Peyer's patch (tissue), 4 donors: ENCODE measurements at regions not wholly inside any gene's neighbourhood (a gene's known extent, or its start where the extent isn't known, plus 50 kb on each side); places are given as distances from the start of the nearest gene placed in this dataset.

Experiments
- DNase-seq, 3 donors: peaks; one replicate each; pipeline ENCODE4 v3.0.0-alpha.2; 2017 to 2019
- H3K27ac ChIP-seq, 4 donors: fragments of 200-600 bp; sonication (generic); one replicate each; pipeline ENCODE4 v1.5.1; 2016 to 2019
- H3K27me3 ChIP-seq, 2 donors: fragments of 200-600 bp; sonication (generic); one replicate each; pipeline ENCODE4 v1.5.1; 2019
- H3K36me3 ChIP-seq, 3 donors: fragments of 200-600 bp; sonication (generic); one replicate each; pipeline ENCODE4 v1.5.1; 2016 to 2019
- H3K4me1 ChIP-seq, 4 donors: fragments of 200-600 bp; sonication (generic); one replicate each; pipeline ENCODE4 v1.5.1; 2016 to 2019
- H3K4me3 ChIP-seq, 4 donors: fragments of 200-600 bp; sonication (generic); 1 replicate in 3 of 4; 2 replicates in 1 of 4; pipeline ENCODE4 v1.5.1; 2016 to 2019; ENCODE audit warnings: mild to moderate bottlenecking in 1 of 4
- H3K9me3 ChIP-seq, 4 donors: fragments of 200-600 bp; sonication (generic); one replicate each; pipeline ENCODE4 v1.5.1; 2016 to 2019; ENCODE audit warnings: mild to moderate bottlenecking in 1 of 4
- POLR2A ChIP-seq, 2 donors: fragments of 450-650 bp; IDR thresholded peaks; one replicate each; pipeline ENCODE4 v1.5.1; 2017; ENCODE audit warnings: antibody characterized with exemption in 2 of 2, mild to moderate bottlenecking in 2 of 2, moderate library complexity in 2 of 2
- TF ChIP-seq, protein P1 (sequence below), 6 experiments: fragments of 450-650 bp in 4 of 6; fragments of 200-600 bp in 2 of 6; sonication (generic) in 1 of 6; IDR thresholded peaks; one replicate each; pipeline ENCODE4 v1.5.1; 2017 to 2019; ENCODE audit warnings: antibody characterized with exemption in 6 of 6, mild to moderate bottlenecking in 3 of 6, moderate library complexity in 1 of 6

DNA sequence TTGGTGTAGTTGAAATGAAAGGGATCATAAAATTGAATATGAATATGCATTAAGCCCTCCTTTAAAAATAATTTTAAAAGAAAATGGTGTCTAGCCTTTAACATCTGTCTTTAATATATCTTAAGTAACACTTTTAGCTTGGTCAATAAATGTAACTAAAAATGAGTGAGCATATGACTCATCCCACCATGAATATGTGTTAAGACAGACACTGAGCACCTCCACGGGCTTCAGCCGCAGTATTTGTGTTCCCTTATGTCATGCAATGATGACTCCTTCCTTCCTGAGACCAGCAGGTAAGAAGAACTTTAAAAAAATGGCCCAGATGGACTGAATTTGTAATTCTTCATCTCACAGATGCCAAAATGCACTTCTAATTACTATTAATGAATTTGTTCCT is 563.2 kb downstream of the NR2F1-AS1 start:
- no peak for DNase-seq
- Histone ChIP-seq H3K27ac (no peak overlapping the region), H3K36me3 (no peaks in the 10 kb centered on the region), H3K27me3 (no peaks in the 10 kb centered on the region), H3K4me1 (no peaks in the 10 kb centered on the region), H3K9me3 (no peaks in the 10 kb centered on the region), H3K4me3 (no peak overlapping the region)
- TF ChIP-seq, protein P1, sequence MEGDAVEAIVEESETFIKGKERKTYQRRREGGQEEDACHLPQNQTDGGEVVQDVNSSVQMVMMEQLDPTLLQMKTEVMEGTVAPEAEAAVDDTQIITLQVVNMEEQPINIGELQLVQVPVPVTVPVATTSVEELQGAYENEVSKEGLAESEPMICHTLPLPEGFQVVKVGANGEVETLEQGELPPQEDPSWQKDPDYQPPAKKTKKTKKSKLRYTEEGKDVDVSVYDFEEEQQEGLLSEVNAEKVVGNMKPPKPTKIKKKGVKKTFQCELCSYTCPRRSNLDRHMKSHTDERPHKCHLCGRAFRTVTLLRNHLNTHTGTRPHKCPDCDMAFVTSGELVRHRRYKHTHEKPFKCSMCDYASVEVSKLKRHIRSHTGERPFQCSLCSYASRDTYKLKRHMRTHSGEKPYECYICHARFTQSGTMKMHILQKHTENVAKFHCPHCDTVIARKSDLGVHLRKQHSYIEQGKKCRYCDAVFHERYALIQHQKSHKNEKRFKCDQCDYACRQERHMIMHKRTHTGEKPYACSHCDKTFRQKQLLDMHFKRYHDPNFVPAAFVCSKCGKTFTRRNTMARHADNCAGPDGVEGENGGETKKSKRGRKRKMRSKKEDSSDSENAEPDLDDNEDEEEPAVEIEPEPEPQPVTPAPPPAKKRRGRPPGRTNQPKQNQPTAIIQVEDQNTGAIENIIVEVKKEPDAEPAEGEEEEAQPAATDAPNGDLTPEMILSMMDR (IDR thresholded peaks at IDR 0.05) = no peak
- TF ChIP-seq POLR2A (IDR thresholded peaks at IDR 0.05) = no peak

DNA sequence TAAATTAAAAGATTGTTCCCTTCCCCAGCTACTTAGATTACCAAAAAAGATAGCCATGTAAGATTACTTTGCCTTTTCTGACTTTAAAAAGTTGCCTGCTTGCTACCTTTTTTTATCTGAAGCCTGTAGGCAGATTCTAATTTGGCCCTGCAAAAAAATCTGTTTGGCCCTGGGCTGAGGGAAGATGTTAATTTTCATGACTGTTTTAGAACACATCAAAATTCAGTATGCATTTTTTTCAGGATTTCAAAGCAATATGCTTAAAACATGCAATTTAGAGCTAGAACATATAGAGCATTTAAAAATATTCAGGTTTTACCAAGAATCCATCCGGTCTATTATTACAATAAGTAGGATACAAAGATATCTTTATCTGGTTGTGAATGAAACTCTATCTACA is 563.6 kb downstream of the NR2F1-AS1 start:
- H3K36me3 ChIP-seq = no peaks in the 10 kb centered on the region
- TF ChIP-seq POLR2A (IDR thresholded peaks at IDR 0.05) = no peak
- TF ChIP-seq, protein P1 (IDR thresholded peaks at IDR 0.05) = no peak
- H3K4me1 ChIP-seq = no peaks in the 10 kb centered on the region
- no peak for DNase-seq
- H3K27me3 ChIP-seq = no peaks in the 10 kb centered on the region
- H3K4me3 ChIP-seq = no peak overlapping the region
- no peak overlapping the region for H3K27ac ChIP-seq
- H3K9me3 ChIP-seq = no peaks in the 10 kb centered on the region

- TF ChIP-seq POLR2A (IDR thresholded peaks at IDR 0.05) = no peak
- TF ChIP-seq, protein P1 (IDR thresholded peaks at IDR 0.05) = no peak
- Histone ChIP-seq H3K4me1 (no peaks in the 10 kb centered on the region), H3K27ac (no peak overlapping the region), H3K9me3 (no peaks in the 10 kb centered on the region), H3K27me3 (no peaks in the 10 kb centered on the region), H3K4me3 (no peak overlapping the region), H3K36me3 (no peaks in the 10 kb centered on the region)
- no peak for DNase-seq
Observed at GRCh38 chr5:93010616-93011015, 570.4 kb downstream of the NR2F1-AS1 start.

DNA sequence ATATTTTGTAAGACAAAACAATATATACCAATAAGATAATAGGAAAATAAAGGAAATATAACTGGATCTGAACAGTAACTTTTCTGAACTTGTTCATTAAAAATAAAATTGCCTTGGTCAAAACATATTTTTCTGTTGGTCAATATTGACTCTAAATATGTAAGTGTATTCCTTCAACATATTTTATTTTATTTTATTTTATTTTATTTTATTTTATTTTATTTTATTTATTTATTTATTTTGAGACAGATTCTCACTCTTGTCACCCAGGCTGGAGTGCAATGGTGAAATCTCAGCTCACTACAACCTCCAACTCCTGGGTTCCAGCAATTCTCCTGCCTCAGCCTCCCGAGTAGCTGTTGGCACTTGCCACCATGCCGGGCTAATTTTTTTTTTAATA is 571.0 kb downstream of the NR2F1-AS1 start:
- Histone ChIP-seq H3K9me3 (no peaks in the 10 kb centered on the region), H3K4me3 (no peak overlapping the region), H3K27me3 (no peaks in the 10 kb centered on the region), H3K36me3 (no peaks in the 10 kb centered on the region), H3K4me1 (no peaks in the 10 kb centered on the region), H3K27ac (no peak overlapping the region)
- no peak for DNase-seq
- TF ChIP-seq, protein P1 (IDR thresholded peaks at IDR 0.05) = no peak
- no peak for TF ChIP-seq POLR2A (IDR thresholded peaks at IDR 0.05)

- no peaks in the 10 kb centered on the region for H3K9me3 ChIP-seq
- no peak for DNase-seq
- TF ChIP-seq POLR2A (IDR thresholded peaks at IDR 0.05) = no peak
- TF ChIP-seq, protein P1 (IDR thresholded peaks at IDR 0.05) = no peak
- H3K36me3 ChIP-seq = no peaks in the 10 kb centered on the region
- no peak overlapping the region for H3K27ac ChIP-seq
- no peaks in the 10 kb centered on the region for H3K27me3 ChIP-seq
- H3K4me1 ChIP-seq = no peaks in the 10 kb centered on the region
- H3K4me3 ChIP-seq = no peak overlapping the region
Observed at GRCh38 chr5:93008502-93009207, 572.4 kb downstream of the NR2F1-AS1 start.

- TF ChIP-seq, protein P1 (IDR thresholded peaks at IDR 0.05) = no peak
- no peak for TF ChIP-seq POLR2A (IDR thresholded peaks at IDR 0.05)
- no peak overlapping the region for H3K27ac ChIP-seq
- H3K4me1 ChIP-seq = no peaks in the 10 kb centered on the region
- no peak overlapping the region for H3K4me3 ChIP-seq
- H3K9me3 ChIP-seq = no peaks in the 10 kb centered on the region
- no peaks in the 10 kb centered on the region for H3K27me3 ChIP-seq
- no peaks in the 10 kb centered on the region for H3K36me3 ChIP-seq
- no peak for DNase-seq
Observed at GRCh38 chr5:93006915-93007314, 574.1 kb downstream of the NR2F1-AS1 start.
